Mesendoderm (in vitro differentiated cells): ENCODE measurements at regions not wholly inside any gene's neighbourhood (a gene's known extent, or its start where the extent isn't known, plus 50 kb on each side); places are given as distances from the start of the nearest gene placed in this dataset.

Experiments
- DNase-seq: peaks from one replicate; pipeline ENCODE4 v3.0.0; 2013
- H2AK5ac ChIP-seq: 2 replicates; pipeline ENCODE4 v1.6.1; 2013; ENCODE audit warnings: low read length, inconsistent platforms
- H2BK120ac ChIP-seq: 2 replicates; pipeline ENCODE4 v1.6.1; 2013; ENCODE audit warnings: low read depth, mild to moderate bottlenecking, low read length, moderate library complexity, mixed read lengths
- H2BK15ac ChIP-seq: replicated peaks from 2 replicates; pipeline ENCODE4 v1.6.1; 2013; ENCODE audit warnings: low read depth, mild to moderate bottlenecking, moderate library complexity
- H2BK5ac ChIP-seq: 2 replicates; pipeline ENCODE4 v1.6.1; 2013; ENCODE audit warnings: low read length, inconsistent platforms
- H3K18ac ChIP-seq: 2 replicates; pipeline ENCODE4 v1.6.1; 2013; ENCODE audit warnings: mild to moderate bottlenecking, low read length, mixed read lengths
- H3K23ac ChIP-seq: one replicate; pipeline ENCODE4 v1.6.1; 2013; ENCODE audit warnings: low read length
- H3K27ac ChIP-seq: 2 replicates; pipeline ENCODE4 v1.5.1; 2013; ENCODE audit warnings: low read depth, mild to moderate bottlenecking, inconsistent platforms, low read length, moderate library complexity
- H3K27me3 ChIP-seq: 2 replicates; pipeline ENCODE4 v1.6.1; 2013; ENCODE audit warnings: low read length, control low read depth, mild to moderate bottlenecking, inconsistent platforms; ENCODE audit not compliant: insufficient read depth, poor library complexity
- H3K36me3 ChIP-seq: 2 replicates; pipeline ENCODE4 v1.6.1; 2013; ENCODE audit warnings: low read length, inconsistent platforms; ENCODE audit not compliant: control insufficient read depth, insufficient read depth
- H3K4ac ChIP-seq: one replicate; pipeline ENCODE4 v1.6.1; 2013; ENCODE audit warnings: low read depth, mild to moderate bottlenecking, low read length, moderate library complexity
- H3K4me1 ChIP-seq: 2 replicates; pipeline ENCODE4 v1.6.1; 2013; ENCODE audit warnings: low read depth, low read length, inconsistent platforms; ENCODE audit not compliant: control insufficient read depth
- H3K4me2 ChIP-seq: 2 replicates; pipeline ENCODE4 v1.6.1; 2013; ENCODE audit warnings: low read length
- H3K4me3 ChIP-seq: 2 replicates; pipeline ENCODE4 v1.5.1; 2013; ENCODE audit warnings: mild to moderate bottlenecking, low read length
- H3K56ac ChIP-seq: one replicate; pipeline ENCODE4 v1.6.1; 2013; ENCODE audit warnings: low read length
- H3K79me1 ChIP-seq: 2 replicates; pipeline ENCODE4 v1.6.1; 2013; ENCODE audit warnings: low read length, inconsistent platforms
- H3K79me2 ChIP-seq: 2 replicates; pipeline ENCODE4 v1.6.1; 2013; ENCODE audit warnings: mild to moderate bottlenecking, low read length; ENCODE audit not compliant: control insufficient read depth, insufficient read depth
- H3K9ac ChIP-seq: 2 replicates; pipeline ENCODE4 v1.6.1; 2013; ENCODE audit warnings: low read length, inconsistent platforms
- H4K5ac ChIP-seq: one replicate; pipeline ENCODE4 v1.6.1; 2013; ENCODE audit warnings: low read length
- H4K8ac ChIP-seq: one replicate; pipeline ENCODE4 v1.6.1; 2013; ENCODE audit warnings: low read depth, mild to moderate bottlenecking, control low read depth, low read length, moderate library complexity
- WGBS: extraction: QIAGEN DNeasy Blood & Tissue Kit; methylation state at CpG from one replicate; pipeline ENCODE4 v1.1.7; 2013; ENCODE audit warnings: low lambda C conversion rate, missing lambda C conversion rate; ENCODE audit not compliant: insufficient coverage; ENCODE audit errors: extremely low coverage; 5-methylcytosine and 5-hydroxymethylcytosine counted together

- Histone ChIP-seq H2BK5ac (no peak overlapping the region), H3K4me3 (no peak overlapping the region)
- WGBS = no CpG with 5 or more reads among the region's 1 CpG
These were observed 138.9 kb downstream of the HAUS1 start for GRCh38 chr18:46243095-46243494.

GRCh38 chr18:46243673-46244072 is 139.5 kb downstream of the HAUS1 start:
- Histone ChIP-seq H3K4ac (no peak overlapping the region), H3K27me3 (no peaks in the 10 kb centered on the region), H3K9ac (no peak overlapping the region), H4K5ac (no peak overlapping the region), H3K18ac (no peak overlapping the region), H2BK120ac (no peak overlapping the region), H3K4me2 (no peak overlapping the region), H3K23ac (no peak overlapping the region), H3K79me1 (peaks cover 2% of the 10 kb centered on the region), H3K4me1 (no peaks in the 10 kb centered on the region), H2BK5ac (no peak overlapping the region), H2BK15ac (no peak overlapping the region), H3K56ac (no peak overlapping the region), H3K79me2 (no peaks in the 10 kb centered on the region), H3K27ac (no peak overlapping the region), H2AK5ac (no peak overlapping the region), H3K4me3 (no peak overlapping the region), H3K36me3 (no peaks in the 10 kb centered on the region), H4K8ac (no peak overlapping the region)
- DNase-seq = no peak
- no CpG with 5 or more reads among the region's 3 CpGs for WGBS

More at GRCh38 chr18:46243095-46243494, 138.9 kb downstream of the HAUS1 start:
- Histone ChIP-seq H3K79me2 (no peaks in the 10 kb centered on the region), H3K27me3 (no peaks in the 10 kb centered on the region), H4K8ac (no peak overlapping the region), H3K4me2 (no peak overlapping the region), H3K4me1 (no peaks in the 10 kb centered on the region), H3K27ac (no peak overlapping the region), H3K18ac (no peak overlapping the region), H3K9ac (no peak overlapping the region), H2BK120ac (no peak overlapping the region), H3K36me3 (no peaks in the 10 kb centered on the region), H3K56ac (no peak overlapping the region), H3K23ac (no peak overlapping the region), H2AK5ac (no peak overlapping the region), H4K5ac (no peak overlapping the region), H3K79me1 (peaks cover under 1% of the 10 kb centered on the region), H3K4ac (no peak overlapping the region), H2BK15ac (no peak overlapping the region)
- no peak for DNase-seq

- Histone ChIP-seq H3K18ac (no peak overlapping the region), H3K23ac (no peak overlapping the region), H3K36me3 (no peaks in the 10 kb centered on the region), H3K79me1 (peaks cover 2% of the 10 kb centered on the region), H2AK5ac (no peak overlapping the region), H3K4ac (no peak overlapping the region), H2BK5ac (no peak overlapping the region), H3K4me2 (no peak overlapping the region), H2BK15ac (no peak overlapping the region), H3K4me3 (no peak overlapping the region), H4K8ac (no peak overlapping the region), H3K79me2 (no peaks in the 10 kb centered on the region), H2BK120ac (no peak overlapping the region), H4K5ac (no peak overlapping the region), H3K9ac (no peak overlapping the region), H3K4me1 (peaks cover 2% of the 10 kb centered on the region), H3K27ac (no peak overlapping the region), H3K27me3 (no peaks in the 10 kb centered on the region), H3K56ac (no peak overlapping the region)
- DNase-seq = peak; percentile 72
- WGBS = no CpG with 5 or more reads among the region's 2 CpGs
These were observed 141.9 kb downstream of the HAUS1 start for GRCh38 chr18:46246101-46246500.

GRCh38 chr18:46247942-46248341 is 143.8 kb downstream of the HAUS1 start:
- H4K5ac ChIP-seq = no peak overlapping the region
- H3K23ac ChIP-seq = no peak overlapping the region
- no peaks in the 10 kb centered on the region for H3K79me2 ChIP-seq
- no peak overlapping the region for H3K4ac ChIP-seq
- no peak overlapping the region for H2BK15ac ChIP-seq
- no peak overlapping the region for H3K4me2 ChIP-seq
- H2AK5ac ChIP-seq = no peak overlapping the region
- no peak for DNase-seq
- WGBS = no CpG with 5 or more reads among the region's 3 CpGs
- H3K79me1 ChIP-seq = peaks cover 2% of the 10 kb centered on the region
- no peak overlapping the region for H2BK5ac ChIP-seq
- no peak overlapping the region for H3K9ac ChIP-seq
- H4K8ac ChIP-seq = no peak overlapping the region
- H3K4me3 ChIP-seq = no peak overlapping the region
- peaks cover 2% of the 10 kb centered on the region for H3K4me1 ChIP-seq
- H3K27ac ChIP-seq = no peak overlapping the region
- H3K56ac ChIP-seq = no peak overlapping the region
- H2BK120ac ChIP-seq = no peak overlapping the region
- no peak overlapping the region for H3K18ac ChIP-seq
- no peaks in the 10 kb centered on the region for H3K27me3 ChIP-seq
- no peaks in the 10 kb centered on the region for H3K36me3 ChIP-seq

GRCh38 chr18:46250084-46250811 is 146.1 kb downstream of the HAUS1 start:
- H3K27ac ChIP-seq = no peak overlapping the region
- H3K79me2 ChIP-seq = no peaks in the 10 kb centered on the region
- 100% methylated on average over 1 of the region's 4 CpGs for WGBS
- no peak overlapping the region for H3K56ac ChIP-seq
- no peak overlapping the region for H2BK120ac ChIP-seq
- H3K27me3 ChIP-seq = no peaks in the 10 kb centered on the region
- no peak overlapping the region for H2AK5ac ChIP-seq
- peaks cover 2% of the 10 kb centered on the region for H3K79me1 ChIP-seq
- H4K8ac ChIP-seq = no peak overlapping the region
- H3K4me1 ChIP-seq = peaks cover 2% of the 10 kb centered on the region
- H3K9ac ChIP-seq = no peak overlapping the region
- DNase-seq = peak; percentile 60
- H2BK5ac ChIP-seq = no peak overlapping the region
- no peak overlapping the region for H3K23ac ChIP-seq
- H3K4me3 ChIP-seq = no peak overlapping the region
- no peak overlapping the region for H3K18ac ChIP-seq
- no peak overlapping the region for H3K4me2 ChIP-seq
- H3K36me3 ChIP-seq = no peaks in the 10 kb centered on the region
- no peak overlapping the region for H2BK15ac ChIP-seq
- H4K5ac ChIP-seq = no peak overlapping the region
- H3K4ac ChIP-seq = no peak overlapping the region

GRCh38 chr18:46250812-46251173 is 146.6 kb downstream of the HAUS1 start:
- no peak overlapping the region for H3K56ac ChIP-seq
- H3K4ac ChIP-seq = no peak overlapping the region
- H3K79me2 ChIP-seq = no peaks in the 10 kb centered on the region
- WGBS = no CpG with 5 or more reads among the region's 2 CpGs
- no peak overlapping the region for H4K5ac ChIP-seq
- H4K8ac ChIP-seq = no peak overlapping the region
- no peak overlapping the region for H3K4me2 ChIP-seq
- H2AK5ac ChIP-seq = no peak overlapping the region
- H3K27me3 ChIP-seq = no peaks in the 10 kb centered on the region
- no peaks in the 10 kb centered on the region for H3K36me3 ChIP-seq
- DNase-seq = no peak
- no peak overlapping the region for H2BK15ac ChIP-seq
- no peak overlapping the region for H3K27ac ChIP-seq
- H3K23ac ChIP-seq = no peak overlapping the region
- no peak overlapping the region for H3K9ac ChIP-seq
- H3K18ac ChIP-seq = no peak overlapping the region
- peaks cover 2% of the 10 kb centered on the region for H3K4me1 ChIP-seq
- H3K4me3 ChIP-seq = no peak overlapping the region
- no peak overlapping the region for H2BK120ac ChIP-seq
- no peak overlapping the region for H2BK5ac ChIP-seq
- H3K79me1 ChIP-seq = peaks cover 2% of the 10 kb centered on the region
